ENCODE measurements at regions not wholly inside any gene's neighbourhood (a gene's known extent, or its start where the extent isn't known, plus 50 kb on each side); places are given as distances from the start of the nearest gene placed in this dataset.

DNA sequence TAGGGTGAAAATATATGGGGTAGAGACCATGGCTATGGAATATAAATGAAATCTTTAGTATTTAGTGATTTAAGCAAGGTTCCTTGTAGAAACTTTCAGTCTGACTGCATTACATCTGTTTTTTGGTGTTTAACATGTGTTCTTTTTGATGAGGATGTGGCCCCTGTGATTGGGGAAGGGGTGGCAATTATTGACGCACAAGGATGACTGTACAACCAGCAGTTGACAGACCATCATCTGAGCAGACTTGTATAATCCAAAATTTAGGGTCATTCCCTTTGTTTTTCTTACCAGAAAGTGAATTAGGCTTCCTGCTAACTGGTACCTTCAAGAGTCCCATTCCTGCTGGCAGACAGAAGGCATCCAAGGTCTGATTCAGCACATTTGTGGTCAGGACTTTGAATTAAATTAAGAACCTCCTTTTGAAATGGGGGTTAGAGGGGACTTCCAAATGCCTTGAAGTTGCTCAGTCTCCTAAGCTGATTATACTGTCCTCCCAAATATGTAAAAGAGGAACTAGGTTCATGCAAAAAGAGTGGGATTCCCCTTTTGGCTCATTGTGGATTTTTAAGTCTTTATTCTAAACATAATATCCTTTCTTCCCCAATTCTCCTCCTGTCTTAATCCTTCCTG is 112.4 kb upstream of the CXCL13 start:
- TF ChIP-seq, protein P1, sequence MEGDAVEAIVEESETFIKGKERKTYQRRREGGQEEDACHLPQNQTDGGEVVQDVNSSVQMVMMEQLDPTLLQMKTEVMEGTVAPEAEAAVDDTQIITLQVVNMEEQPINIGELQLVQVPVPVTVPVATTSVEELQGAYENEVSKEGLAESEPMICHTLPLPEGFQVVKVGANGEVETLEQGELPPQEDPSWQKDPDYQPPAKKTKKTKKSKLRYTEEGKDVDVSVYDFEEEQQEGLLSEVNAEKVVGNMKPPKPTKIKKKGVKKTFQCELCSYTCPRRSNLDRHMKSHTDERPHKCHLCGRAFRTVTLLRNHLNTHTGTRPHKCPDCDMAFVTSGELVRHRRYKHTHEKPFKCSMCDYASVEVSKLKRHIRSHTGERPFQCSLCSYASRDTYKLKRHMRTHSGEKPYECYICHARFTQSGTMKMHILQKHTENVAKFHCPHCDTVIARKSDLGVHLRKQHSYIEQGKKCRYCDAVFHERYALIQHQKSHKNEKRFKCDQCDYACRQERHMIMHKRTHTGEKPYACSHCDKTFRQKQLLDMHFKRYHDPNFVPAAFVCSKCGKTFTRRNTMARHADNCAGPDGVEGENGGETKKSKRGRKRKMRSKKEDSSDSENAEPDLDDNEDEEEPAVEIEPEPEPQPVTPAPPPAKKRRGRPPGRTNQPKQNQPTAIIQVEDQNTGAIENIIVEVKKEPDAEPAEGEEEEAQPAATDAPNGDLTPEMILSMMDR (IDR thresholded peaks at IDR 0.05; ENCODE audit: insufficient read depth, low read length): no peak
- no peak for TF ChIP-seq POLR2AphosphoS5 (IDR thresholded peaks at IDR 0.05; ENCODE audit: low read depth)
- TF ChIP-seq REST (IDR thresholded peaks at IDR 0.05; ENCODE audit: insufficient replicate concordance, low read depth): no peak
